ENCODE measurements at regions not wholly inside any gene's neighbourhood (a gene's known extent, or its start where the extent isn't known, plus 50 kb on each side); places are given as distances from the start of the nearest gene placed in this dataset.

DNA sequence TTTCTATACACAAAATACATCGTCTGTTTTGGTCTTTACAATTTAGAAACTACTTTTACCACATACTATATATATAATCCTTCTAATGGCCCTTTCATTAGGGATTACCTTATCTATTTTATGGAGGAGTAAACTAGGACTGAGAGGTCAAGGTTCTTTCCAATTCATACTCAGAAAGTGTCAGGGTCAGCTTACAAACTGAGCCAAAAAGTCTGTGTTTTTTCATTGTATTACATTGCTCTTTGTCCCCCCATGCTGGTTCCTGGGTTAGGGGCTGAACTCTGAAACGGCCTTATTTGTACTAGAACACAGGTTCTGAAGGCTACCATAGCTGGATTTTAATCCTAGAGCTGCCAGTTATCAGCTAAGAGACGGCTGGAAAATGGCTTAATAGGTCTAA is 368.1 kb downstream of the GRIN2B start:
- Histone ChIP-seq H3K4me3 (ENCODE audit: low read depth, low read length, poor library complexity, severe bottlenecking) (no peak overlapping the region), H2AFZ (ENCODE audit: low read length) (no peak overlapping the region), H3K9me2 (ENCODE audit: insufficient read depth, low read length) (no peaks in the 10 kb centered on the region), H3K36me3 (ENCODE audit: insufficient read depth, low read length) (no peaks in the 10 kb centered on the region), H3K4me1 (ENCODE audit: insufficient read depth, low read length, poor library complexity, severe bottlenecking) (no peaks in the 10 kb centered on the region), H3K4me2 (ENCODE audit: low read length) (no peak overlapping the region), H4K20me1 (ENCODE audit: insufficient read depth, low read length) (no peaks in the 10 kb centered on the region), H3K27ac (ENCODE audit: low read depth, low read length, poor library complexity, severe bottlenecking) (no peak overlapping the region), H3K9me3 (ENCODE audit: low read length) (no peaks in the 10 kb centered on the region), H3K79me2 (ENCODE audit: insufficient read depth, low read depth, low read length) (no peaks in the 10 kb centered on the region)
- ChIA-PET CTCF (ENCODE audit: unreplicated experiment) (no interaction called here), POLR2A (no interaction called here)
- no peak for DNase-seq (ENCODE audit: low spot score)
- intact Hi-C loops (cut with micrococcal nuclease; ENCODE audit: unreplicated experiment), result no loop called here
- BruUV-seq (replicated peaks), result no TSS peak
- TF ChIP-seq, protein P1, sequence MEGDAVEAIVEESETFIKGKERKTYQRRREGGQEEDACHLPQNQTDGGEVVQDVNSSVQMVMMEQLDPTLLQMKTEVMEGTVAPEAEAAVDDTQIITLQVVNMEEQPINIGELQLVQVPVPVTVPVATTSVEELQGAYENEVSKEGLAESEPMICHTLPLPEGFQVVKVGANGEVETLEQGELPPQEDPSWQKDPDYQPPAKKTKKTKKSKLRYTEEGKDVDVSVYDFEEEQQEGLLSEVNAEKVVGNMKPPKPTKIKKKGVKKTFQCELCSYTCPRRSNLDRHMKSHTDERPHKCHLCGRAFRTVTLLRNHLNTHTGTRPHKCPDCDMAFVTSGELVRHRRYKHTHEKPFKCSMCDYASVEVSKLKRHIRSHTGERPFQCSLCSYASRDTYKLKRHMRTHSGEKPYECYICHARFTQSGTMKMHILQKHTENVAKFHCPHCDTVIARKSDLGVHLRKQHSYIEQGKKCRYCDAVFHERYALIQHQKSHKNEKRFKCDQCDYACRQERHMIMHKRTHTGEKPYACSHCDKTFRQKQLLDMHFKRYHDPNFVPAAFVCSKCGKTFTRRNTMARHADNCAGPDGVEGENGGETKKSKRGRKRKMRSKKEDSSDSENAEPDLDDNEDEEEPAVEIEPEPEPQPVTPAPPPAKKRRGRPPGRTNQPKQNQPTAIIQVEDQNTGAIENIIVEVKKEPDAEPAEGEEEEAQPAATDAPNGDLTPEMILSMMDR (conservative IDR thresholded peaks at IDR 0.05; ENCODE audit: low read length), result no peak
- TF ChIP-seq EZH2phosphoT487 (IDR thresholded peaks at IDR 0.05; ENCODE audit: borderline replicate concordance, low read depth, low read length), result no peak

DNA sequence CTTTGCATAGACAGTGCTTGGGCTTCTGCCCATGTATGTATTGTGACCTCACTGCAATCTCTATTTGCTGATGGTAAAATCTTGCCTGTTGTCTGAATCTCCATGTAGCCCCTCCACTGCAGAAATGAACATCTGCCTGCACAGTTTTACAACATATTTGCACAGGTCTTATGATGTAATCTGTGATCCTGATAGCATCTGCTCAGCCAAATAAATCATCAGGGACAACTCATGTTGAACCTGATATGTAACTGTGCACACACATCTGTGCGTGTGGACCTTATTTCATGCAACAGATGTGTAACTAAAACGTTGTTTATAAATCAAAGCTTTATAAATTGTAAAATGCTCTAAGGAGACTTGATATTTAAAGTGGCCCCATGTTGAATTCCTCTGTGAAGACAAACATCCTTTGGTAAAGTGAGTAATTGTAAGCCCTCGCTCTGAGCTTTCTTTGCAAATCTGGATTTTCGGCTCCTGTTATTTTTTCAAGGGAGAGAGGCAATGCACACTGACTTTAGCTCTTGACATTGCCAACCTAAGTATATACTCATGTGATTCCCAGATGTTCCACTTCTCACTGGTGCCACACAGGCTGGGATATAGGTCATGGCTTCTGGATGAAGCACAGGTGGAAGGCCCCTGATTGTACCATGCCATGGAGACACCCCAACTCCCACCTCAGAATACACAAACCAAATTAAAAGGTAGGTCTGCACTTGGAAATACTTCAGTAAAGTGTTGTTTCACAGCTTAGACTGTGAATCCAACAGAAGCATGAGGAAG is 371.3 kb downstream of the GRIN2B start:
- Histone ChIP-seq H3K4me2 (ENCODE audit: low read length) (no peak overlapping the region), H3K79me2 (ENCODE audit: insufficient read depth, low read depth, low read length) (no peaks in the 10 kb centered on the region), H3K9me3 (ENCODE audit: low read length) (no peaks in the 10 kb centered on the region), H3K27ac (ENCODE audit: low read depth, low read length, poor library complexity, severe bottlenecking) (no peak overlapping the region), H3K4me1 (ENCODE audit: insufficient read depth, low read length, poor library complexity, severe bottlenecking) (no peaks in the 10 kb centered on the region), H3K9me2 (ENCODE audit: insufficient read depth, low read length) (no peaks in the 10 kb centered on the region), H2AFZ (ENCODE audit: low read length) (no peak overlapping the region), H3K36me3 (ENCODE audit: insufficient read depth, low read length) (no peaks in the 10 kb centered on the region), H3K4me3 (ENCODE audit: low read depth, low read length, poor library complexity, severe bottlenecking) (no peak overlapping the region), H4K20me1 (ENCODE audit: insufficient read depth, low read length) (no peaks in the 10 kb centered on the region)
- ChIA-PET POLR2A (interaction anchor here (0.5 kb wide), 1 partner anchor 11 kb away, joined by 3 read pairs; no protein-coding TSS in a partner anchor), CTCF (ENCODE audit: unreplicated experiment) (no interaction called here)
- intact Hi-C loops (cut with micrococcal nuclease; ENCODE audit: unreplicated experiment), result no loop called here
- TF ChIP-seq, protein P1 (conservative IDR thresholded peaks at IDR 0.05; ENCODE audit: low read length), result no peak
- TF ChIP-seq EZH2phosphoT487 (IDR thresholded peaks at IDR 0.05; ENCODE audit: borderline replicate concordance, low read depth, low read length), result no peak
- DNase-seq (ENCODE audit: low spot score), result no peak
- BruUV-seq (replicated peaks), result no TSS peak

DNA sequence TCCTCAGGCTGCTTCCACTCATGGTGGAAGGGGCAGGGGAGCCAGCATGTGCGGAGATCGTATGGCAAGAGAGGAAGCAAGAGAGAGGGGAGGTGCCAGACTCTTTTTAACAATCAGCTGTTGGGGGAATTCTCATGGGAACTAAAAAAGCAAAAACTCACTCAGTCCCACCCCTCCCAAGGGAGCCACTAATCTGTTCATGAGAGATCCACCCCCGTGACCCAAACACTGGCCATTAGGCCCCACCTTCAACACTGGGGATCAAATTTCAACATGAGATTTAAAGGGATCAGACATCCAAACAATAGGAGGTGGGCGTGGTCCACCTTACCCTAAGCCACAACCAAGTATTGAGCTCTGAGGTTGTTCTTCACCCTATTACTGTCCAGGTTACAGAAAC is 375.1 kb downstream of the GRIN2B start:
- Histone ChIP-seq H3K9me3 (ENCODE audit: low read length) (no peaks in the 10 kb centered on the region), H3K4me1 (ENCODE audit: insufficient read depth, low read length, poor library complexity, severe bottlenecking) (no peaks in the 10 kb centered on the region), H3K36me3 (ENCODE audit: insufficient read depth, low read length) (no peaks in the 10 kb centered on the region), H3K79me2 (ENCODE audit: insufficient read depth, low read depth, low read length) (no peaks in the 10 kb centered on the region), H3K4me3 (ENCODE audit: low read depth, low read length, poor library complexity, severe bottlenecking) (no peak overlapping the region), H3K9me2 (ENCODE audit: insufficient read depth, low read length) (no peaks in the 10 kb centered on the region), H3K4me2 (ENCODE audit: low read length) (no peak overlapping the region), H4K20me1 (ENCODE audit: insufficient read depth, low read length) (no peaks in the 10 kb centered on the region), H2AFZ (ENCODE audit: low read length) (no peak overlapping the region), H3K27ac (ENCODE audit: low read depth, low read length, poor library complexity, severe bottlenecking) (no peak overlapping the region)
- POLR2A ChIA-PET, result no interaction called here
- intact Hi-C loops (cut with micrococcal nuclease; ENCODE audit: unreplicated experiment), result no loop called here
- CTCF ChIA-PET (ENCODE audit: unreplicated experiment), result no interaction called here
- no TSS peak for BruUV-seq (replicated peaks)
- no peak for TF ChIP-seq EZH2phosphoT487 (IDR thresholded peaks at IDR 0.05; ENCODE audit: borderline replicate concordance, low read depth, low read length)
- TF ChIP-seq, protein P1 (conservative IDR thresholded peaks at IDR 0.05; ENCODE audit: low read length), result no peak
- no peak for DNase-seq (ENCODE audit: low spot score)
